ENCODE measurements at regions not wholly inside any gene's neighbourhood (a gene's known extent, or its start where the extent isn't known, plus 50 kb on each side); places are given as distances from the start of the nearest gene placed in this dataset.

GRCh38 chr11:38593649-38594048 is 1995.6 kb upstream of the RAG2 start:
- no peak for TF ChIP-seq CTCF (conservative IDR thresholded peaks at IDR 0.05)
- no peak overlapping the region for H4K91ac ChIP-seq (ENCODE audit: insufficient read length, low read depth, low read length)
- no peak overlapping the region for H2BK20ac ChIP-seq (ENCODE audit: low read depth, low read length, poor library complexity, severe bottlenecking)
- H4K8ac ChIP-seq (replicated peaks; ENCODE audit: insufficient read length, low read depth, low read length): no peak overlapping the region
- H2BK120ac ChIP-seq (ENCODE audit: low read depth, low read length, poor library complexity, severe bottlenecking): no peak overlapping the region
- no peaks in the 10 kb centered on the region for H3K27me3 ChIP-seq (ENCODE audit: insufficient read depth, low read length)
- Mint-ChIP-seq H3K4me1 (no peaks in the 10 kb centered on the region), H3K27me3 (ENCODE audit: low read depth) (no peaks in the 10 kb centered on the region; the same call in 1 of the 2 replicates), H3K9me3 (0 out of 5 replicates have a peak, but pooled peaks cover 0 to 2% of the 10 kb centered on the region in 2 experiments), H3K27ac (no peak overlapping the region), H3K36me3 (ENCODE audit: insufficient read depth in 1 of 3, low read depth in 3 of 3) (no peaks in the 10 kb centered on the region; a peak in 1 of 7 replicates), H3K4me3 (no peak overlapping the region)
- H3T11ph ChIP-seq (ENCODE audit: low read length): no peak overlapping the region
- no peak overlapping the region for H3K9ac ChIP-seq (ENCODE audit: extremely low read depth, insufficient read length, low read length)
- no peak overlapping the region for H4K5ac ChIP-seq (ENCODE audit: insufficient read length, low read depth, low read length)
- WGBS (ENCODE audit: extremely low coverage, insufficient read length, low lambda C conversion rate): no CpG with 5 or more reads among the region's 1 CpG
- no peak overlapping the region for H2BK15ac ChIP-seq (ENCODE audit: low read depth, low read length)
- no peak overlapping the region for H3K4me2 ChIP-seq (ENCODE audit: insufficient read depth, insufficient read length, low read length)
- no peaks in the 10 kb centered on the region for H3K79me2 ChIP-seq (ENCODE audit: insufficient read depth, low read length)
- no peak for DNase-seq
- H3K56ac ChIP-seq (ENCODE audit: insufficient read length, low read depth, low read length): no peak overlapping the region
- no peaks in the 10 kb centered on the region for H3K9me3 ChIP-seq (ENCODE audit: control insufficient read depth, low read depth, low read length)
- no peaks in the 10 kb centered on the region for H4K20me1 ChIP-seq (ENCODE audit: control insufficient read depth, insufficient read depth, insufficient read length)
- no peak overlapping the region for H3K27ac ChIP-seq (ENCODE audit: insufficient read length, low read depth, low read length)
- no peak overlapping the region for H2AK5ac ChIP-seq (ENCODE audit: insufficient read length, low read length)
- H2BK12ac ChIP-seq (ENCODE audit: insufficient read length, low read depth, low read length): no peak overlapping the region
- H3K23ac ChIP-seq (ENCODE audit: insufficient read length, low read depth, low read length): no peak overlapping the region
- H3K14ac ChIP-seq (ENCODE audit: insufficient read depth, low read length): no peak overlapping the region
- H3K79me1 ChIP-seq (ENCODE audit: insufficient read depth, low read depth, low read length, poor library complexity, severe bottlenecking): no peaks in the 10 kb centered on the region
- H3K4ac ChIP-seq (ENCODE audit: low read depth, low read length): no peak overlapping the region
- no peaks in the 10 kb centered on the region for H3K23me2 ChIP-seq (ENCODE audit: insufficient read length, low read depth, low read length, poor library complexity, severe bottlenecking)
- H3K18ac ChIP-seq (ENCODE audit: insufficient read length, low read depth, low read length): no peak overlapping the region
- no peaks in the 10 kb centered on the region for H3K4me1 ChIP-seq (ENCODE audit: insufficient read depth, low read length)
- no peak overlapping the region for H2AFZ ChIP-seq (ENCODE audit: low read length)
- no peak overlapping the region for H2BK5ac ChIP-seq (ENCODE audit: insufficient read length, low read length)
